A549 (cell line): ENCODE measurements at regions not wholly inside any gene's neighbourhood (a gene's known extent, or its start where the extent isn't known, plus 50 kb on each side); places are given as distances from the start of the nearest gene placed in this dataset.

Experiments used
- ATAC-seq, 2 experiments: fragments of 200-7000 bp in 1 of 2; fragments of >200 bp in 1 of 2; cut with Nextera tagmentation in 1 of 2; cut with Tn5 transposase in 1 of 2; 3 replicates each; pipeline versions ENCODE4 v1.8.0 to v1.9.1; 2018 to 2020; ENCODE audit warnings: mild to moderate bottlenecking in 1 of 2, moderate library complexity in 1 of 2
- CTCF ChIA-PET: fragments of 300-600 bp; sonication (Branson Sonifier 250); formaldehyde crosslinking; extraction: SDS; loops from one replicate; lab custom pipeline; 2021; ENCODE audit warnings: antibody characterized with exemption, inconsistent platforms; lab: Yijun Ruan, JAX
- POLR2A ChIA-PET: fragments of 350-600 bp; formaldehyde crosslinking; extraction: SDS; loops from one replicate; lab custom pipeline; 2021; ENCODE audit warnings: antibody characterized with exemption, inconsistent platforms; lab: Yijun Ruan, JAX
- DNase-seq, 2 experiments: peaks; one replicate each; pipeline versions ENCODE4 v3.0.0 to v3.0.0-alpha.2; 2011 to 2016; ENCODE audit warnings: low read depth in 1 of 2, low spot score in 1 of 2
- FAIRE-seq: peaks from 2 replicates; lab custom pipeline; 2011; peaks lifted over from hg19 to GRCh38; lab: Jason Lieb, UNC
- H3K27ac ChIP-seq, 2 experiments: fragments of >200 bp; sonication (Bioruptor Twin); formaldehyde crosslinking; 3 replicates each; pipeline ENCODE4 v1.5.1; 2016 to 2017
- H3K4me1 ChIP-seq: fragments of >200 bp; sonication (Bioruptor Twin); formaldehyde crosslinking; 3 replicates; pipeline ENCODE4 v1.6.1; 2016
- H3K4me2 ChIP-seq: fragments of >200 bp; sonication (Bioruptor Twin); formaldehyde crosslinking; 3 replicates; pipeline ENCODE4 v1.6.1; 2016
- H3K4me3 ChIP-seq: fragments of >200 bp; sonication (Bioruptor Twin); formaldehyde crosslinking; 3 replicates; pipeline ENCODE4 v1.5.1; 2016
- H3K9me3 ChIP-seq: fragments of >200 bp; sonication (Bioruptor Twin); formaldehyde crosslinking; 3 replicates; pipeline ENCODE4 v1.6.1; 2016
- CBX2 ChIP-seq: fragments of 200-600 bp; sonication (generic); IDR thresholded peaks from 2 replicates; pipeline ENCODE4 v1.6.1; 2016; ENCODE audit warnings: low read depth, mild to moderate bottlenecking, borderline replicate concordance
- EP300 ChIP-seq, 2 experiments: fragments of >200 bp; sonication (Bioruptor Twin); formaldehyde crosslinking; IDR thresholded peaks; 2 replicates in 1 of 2; 3 replicates in 1 of 2; pipeline ENCODE4 v1.6.1; 2016 to 2017
- FOSB ChIP-seq: fragments of 250-450 bp; sonication (Bioruptor Pico); IDR thresholded peaks from 2 replicates; pipeline ENCODE4 v1.5.0; 2020; ENCODE audit warnings: mild to moderate bottlenecking, moderate library complexity
- GATA3 ChIP-seq: IDR thresholded peaks from 2 replicates; pipeline ENCODE4 v1.6.1; 2012; ENCODE audit warnings: borderline replicate concordance
- HES2 ChIP-seq: fragments of >200 bp; sonication (Bioruptor Twin); formaldehyde crosslinking; IDR thresholded peaks from 2 replicates; pipeline ENCODE4 v1.6.1; 2016
- HEYL ChIP-seq: fragments of 250-450 bp; sonication (Bioruptor Pico); IDR thresholded peaks from 2 replicates; pipeline ENCODE4 v1.8.0; 2021; ENCODE audit warnings: mild to moderate bottlenecking, moderate library complexity
- JUN ChIP-seq, 2 experiments: fragments of >200 bp; sonication (Bioruptor Twin); formaldehyde crosslinking; IDR thresholded peaks; 2 replicates in 1 of 2; 3 replicates in 1 of 2; pipeline ENCODE4 v1.6.1; 2016 to 2017
- KDM1A ChIP-seq: fragments of 200-600 bp; sonication (generic); IDR thresholded peaks from 2 replicates; pipeline ENCODE4 v1.6.1; 2016; ENCODE audit warnings: low read depth, mild to moderate bottlenecking
- KDM5A ChIP-seq: fragments of 200-600 bp; sonication (generic); IDR thresholded peaks from 2 replicates; pipeline ENCODE4 v1.6.1; 2016; ENCODE audit warnings: antibody characterized with exemption, mild to moderate bottlenecking
- MAFK ChIP-seq: fragments of 450-650 bp; IDR thresholded peaks from 2 replicates; pipeline ENCODE4 v1.6.1; 2014; ENCODE audit not compliant: partially characterized antibody
- MAX ChIP-seq: IDR thresholded peaks from 2 replicates; pipeline ENCODE4 v1.6.1; 2012
- MAZ ChIP-seq: fragments of 150-350 bp; IDR thresholded peaks from 2 replicates; pipeline ENCODE4 v1.6.1; 2014; ENCODE audit warnings: antibody characterized with exemption, low read depth, low read length, borderline replicate concordance
- MYC ChIP-seq: IDR thresholded peaks from 2 replicates; pipeline ENCODE4 v1.6.1; 2012; ENCODE audit warnings: mild to moderate bottlenecking, inconsistent platforms, low read length, improper control_type of control experiment, borderline replicate concordance
- NFE2L2 ChIP-seq: fragments of 150-350 bp; conservative IDR thresholded peaks from 2 replicates; pipeline ENCODE4 v1.6.1; 2014; ENCODE audit warnings: low read length
- NPAS2 ChIP-seq: fragments of 250-450 bp; sonication (Bioruptor Pico); IDR thresholded peaks from 2 replicates; pipeline ENCODE4 v1.8.0; 2022; ENCODE audit warnings: mild to moderate bottlenecking, moderate library complexity, borderline replicate concordance
- POLR2A ChIP-seq: IDR thresholded peaks from 2 replicates; pipeline ENCODE4 v1.6.1; 2012; ENCODE audit warnings: mild to moderate bottlenecking, low read length
- POLR2AphosphoS2 ChIP-seq: conservative IDR thresholded peaks from 2 replicates; pipeline ENCODE4 v1.6.1; 2012; ENCODE audit warnings: low read length, improper control_type of control experiment, inconsistent platforms
- RAD21 ChIP-seq, 2 experiments: fragments of >200 bp in 1 of 2; sonication (Bioruptor Twin) in 1 of 2; formaldehyde crosslinking in 1 of 2; IDR thresholded peaks in 1 of 2; conservative IDR thresholded peaks in 1 of 2; 2 replicates in 1 of 2; 3 replicates in 1 of 2; pipeline ENCODE4 v1.6.1; 2012 to 2018; ENCODE audit warnings: inconsistent platforms in 1 of 2
- RNF2 ChIP-seq: fragments of 200-600 bp; sonication (generic); IDR thresholded peaks from 2 replicates; pipeline ENCODE4 v1.6.1; 2016; ENCODE audit warnings: low read depth, mild to moderate bottlenecking, antibody characterized with exemption, moderate library complexity, borderline replicate concordance
- SMC3 ChIP-seq: fragments of >200 bp; sonication (Bioruptor Twin); formaldehyde crosslinking; IDR thresholded peaks from 3 replicates; pipeline ENCODE4 v1.6.1; 2018; ENCODE audit warnings: inconsistent platforms
- TP53 ChIP-seq: fragments of 250-450 bp; sonication (Bioruptor Pico); IDR thresholded peaks from 2 replicates; pipeline ENCODE4 v1.5.0; 2021; ENCODE audit warnings: mild to moderate bottlenecking, moderate library complexity
- ZC3H11A ChIP-seq: fragments of 450-650 bp; IDR thresholded peaks from 2 replicates; pipeline ENCODE4 v1.6.1; 2014; ENCODE audit warnings: antibody characterized with exemption, mild to moderate bottlenecking
- ZFP36 ChIP-seq: fragments of 450-650 bp; IDR thresholded peaks from 2 replicates; pipeline ENCODE4 v1.6.1; 2014; ENCODE audit warnings: borderline replicate concordance; ENCODE audit not compliant: partially characterized antibody
- WGBS: methylation state at CpG from one replicate; pipeline ENCODE4 v1.1.6; 2017; ENCODE audit errors: missing lambda C conversion rate; 5-methylcytosine and 5-hydroxymethylcytosine counted together

GRCh38 chr5:127184851-127185250 lies 105.7 kb upstream of the MEGF10 start:
- Histone ChIP-seq H3K9me3 (no peaks in the 10 kb centered on the region), H3K4me3 (no peak overlapping the region), H3K4me1 (no peaks in the 10 kb centered on the region; the same call in 2 of the 3 replicates)
- FAIRE-seq (no peak), DNase-seq (no peak)
- 38% methylated on average over 4 of the region's 4 CpGs for WGBS
- POLR2A ChIA-PET, result no interaction called here
- TF ChIP-seq HES2 (no peak), SMC3 (no peak), RAD21 (conservative IDR thresholded peaks at IDR 0.05 in 1 of 2, IDR thresholded peaks at IDR 0.05 in 1 of 2) (no peak)
- TF ChIP-seq, all 56 proteins: peak for 0
- CTCF ChIA-PET, result no interaction called here
- no peak overlapping the region for H3K27ac ChIP-seq
- ATAC-seq, result no peak
- no peak overlapping the region for H3K4me2 ChIP-seq

GRCh38 chr5:127186657-127187056 lies 103.9 kb upstream of the MEGF10 start:
- FAIRE-seq, result no peak
- Histone ChIP-seq H3K4me2 (no peak overlapping the region), H3K27ac (no peak overlapping the region), H3K4me1 (no peaks in the 10 kb centered on the region; the same call in 2 of the 3 replicates), H3K9me3 (no peaks in the 10 kb centered on the region), H3K4me3 (no peak overlapping the region)
- no peak for TF ChIP-seq JUN (IDR thresholded peaks at IDR 0.05)
- no peak for TF ChIP-seq CBX2
- TF ChIP-seq TP53 (CRISPR knock-in tag), result no peak
- no peak for TF ChIP-seq RNF2
- no peak for TF ChIP-seq RAD21 (conservative IDR thresholded peaks at IDR 0.05 in 1 of 2, IDR thresholded peaks at IDR 0.05 in 1 of 2)
- no peak for TF ChIP-seq KDM1A
- TF ChIP-seq ZFP36, result no peak
- TF ChIP-seq NFE2L2, result no peak
- no peak for TF ChIP-seq HEYL (CRISPR knock-in tag)
- WGBS, result 29% methylated on average over 6 of the region's 6 CpGs
- POLR2A ChIA-PET, result no interaction called here
- CTCF ChIA-PET, result interaction anchor here (1.0 kb wide), 1 partner anchor 754 kb away, joined by 4 read pairs; no protein-coding TSS in a partner anchor
- ATAC-seq, result peak in 1 of 2 experiments; percentile 47; a peak in 1 of 6 replicates
- peak in 1 of 2 experiments; percentile 12 for DNase-seq

GRCh38 chr5:127187706-127188105 lies 102.9 kb upstream of the MEGF10 start:
- DNase-seq (no peak), FAIRE-seq (no peak), ATAC-seq (no peak)
- Histone ChIP-seq H3K4me2 (no peak overlapping the region), H3K9me3 (no peaks in the 10 kb centered on the region), H3K4me3 (no peak overlapping the region), H3K27ac (no peak overlapping the region), H3K4me1 (no peaks in the 10 kb centered on the region; the same call in 2 of the 3 replicates)
- TF ChIP-seq POLR2AphosphoS2 (no peak), NPAS2 (no peak), MAZ (no peak)
- ChIA-PET CTCF (no interaction called here), POLR2A (no interaction called here)
- 58% methylated on average over 5 of the region's 5 CpGs for WGBS

GRCh38 chr5:127192150-127192549 lies 98.4 kb upstream of the MEGF10 start:
- H3K4me2 ChIP-seq, result no peak overlapping the region
- no peak overlapping the region for H3K27ac ChIP-seq
- TF ChIP-seq MAFK (peak; percentile 87), FOSB (CRISPR knock-in tag) (no peak), POLR2A (no peak)
- no peaks in the 10 kb centered on the region; the same call in 2 of the 3 replicates for H3K4me1 ChIP-seq
- POLR2A ChIA-PET, result no interaction called here
- ATAC-seq (no peak), FAIRE-seq (no peak), DNase-seq (no peak)
- 72% methylated on average over 3 of the region's 3 CpGs for WGBS
- CTCF ChIA-PET, result no interaction called here
- no peak overlapping the region for H3K4me3 ChIP-seq
- H3K9me3 ChIP-seq, result no peaks in the 10 kb centered on the region

- no peak overlapping the region for H3K4me3 ChIP-seq
- no peak overlapping the region for H3K4me2 ChIP-seq
- no peak for FAIRE-seq
- POLR2A ChIA-PET, result no interaction called here
- no peak for DNase-seq
- CTCF ChIA-PET, result interaction anchor here (0.6 kb wide), 1 partner anchor 906 kb away, joined by 3 read pairs; no protein-coding TSS in a partner anchor
- 66% methylated on average over 3 of the region's 3 CpGs for WGBS
- H3K27ac ChIP-seq, result no peak overlapping the region
- H3K4me1 ChIP-seq, result no peaks in the 10 kb centered on the region
- no peak for ATAC-seq
- no peaks in the 10 kb centered on the region for H3K9me3 ChIP-seq
- TF ChIP-seq EP300 (IDR thresholded peaks at IDR 0.05), result no peak
- no peak for TF ChIP-seq ZC3H11A
- no peak for TF ChIP-seq GATA3
- no peak for TF ChIP-seq MYC
- TF ChIP-seq KDM5A, result no peak
- no peak for TF ChIP-seq SMC3
- TF ChIP-seq MAX, result no peak
Measured at GRCh38 chr5:127192836-127193338, 97.7 kb upstream of the MEGF10 start.
